Tibial nerve (tissue), 3 donors: ENCODE measurements at regions not wholly inside any gene's neighbourhood (a gene's known extent, or its start where the extent isn't known, plus 50 kb on each side); places are given as distances from the start of the nearest gene placed in this dataset.

ENCODE experiments used
- POLR2A ChIP-seq, 2 donors: fragments of 450-650 bp; IDR thresholded peaks; one replicate each; pipeline ENCODE4 v1.6.1; 2017; ENCODE audit warnings: antibody characterized with exemption in 2 of 2, mild to moderate bottlenecking in 2 of 2, moderate library complexity in 2 of 2
- TF ChIP-seq, protein P1 (sequence below), 5 experiments: fragments of 200-600 bp in 3 of 5; fragments of 450-650 bp in 2 of 5; sonication (generic) in 3 of 5; IDR thresholded peaks; one replicate each; pipeline ENCODE4 v1.5.1; 2016 to 2019; ENCODE audit warnings: antibody characterized with exemption in 5 of 5, mild to moderate bottlenecking in 3 of 5, moderate library complexity in 2 of 5

DNA sequence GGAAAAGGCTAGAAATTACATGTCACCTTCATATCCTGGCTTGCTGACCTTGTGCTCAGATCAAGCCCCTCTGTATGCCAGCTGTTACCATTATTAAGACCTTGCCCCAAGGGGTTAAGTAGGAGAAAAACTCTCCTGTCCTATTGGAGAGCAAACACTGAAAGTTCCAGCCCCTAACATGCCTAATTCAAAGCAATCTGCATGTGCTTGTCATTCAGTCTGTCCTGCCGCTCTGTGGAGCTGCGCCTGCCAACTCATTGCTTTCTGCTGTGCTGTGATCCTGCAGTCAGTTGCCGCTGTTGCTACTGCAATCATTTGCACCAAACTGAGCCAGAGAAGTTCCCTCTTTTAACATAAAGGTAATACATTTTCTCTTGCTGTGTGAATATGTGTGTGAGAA lies 113.4 kb downstream of the DISP1 start:
- TF ChIP-seq, protein P1, sequence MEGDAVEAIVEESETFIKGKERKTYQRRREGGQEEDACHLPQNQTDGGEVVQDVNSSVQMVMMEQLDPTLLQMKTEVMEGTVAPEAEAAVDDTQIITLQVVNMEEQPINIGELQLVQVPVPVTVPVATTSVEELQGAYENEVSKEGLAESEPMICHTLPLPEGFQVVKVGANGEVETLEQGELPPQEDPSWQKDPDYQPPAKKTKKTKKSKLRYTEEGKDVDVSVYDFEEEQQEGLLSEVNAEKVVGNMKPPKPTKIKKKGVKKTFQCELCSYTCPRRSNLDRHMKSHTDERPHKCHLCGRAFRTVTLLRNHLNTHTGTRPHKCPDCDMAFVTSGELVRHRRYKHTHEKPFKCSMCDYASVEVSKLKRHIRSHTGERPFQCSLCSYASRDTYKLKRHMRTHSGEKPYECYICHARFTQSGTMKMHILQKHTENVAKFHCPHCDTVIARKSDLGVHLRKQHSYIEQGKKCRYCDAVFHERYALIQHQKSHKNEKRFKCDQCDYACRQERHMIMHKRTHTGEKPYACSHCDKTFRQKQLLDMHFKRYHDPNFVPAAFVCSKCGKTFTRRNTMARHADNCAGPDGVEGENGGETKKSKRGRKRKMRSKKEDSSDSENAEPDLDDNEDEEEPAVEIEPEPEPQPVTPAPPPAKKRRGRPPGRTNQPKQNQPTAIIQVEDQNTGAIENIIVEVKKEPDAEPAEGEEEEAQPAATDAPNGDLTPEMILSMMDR (IDR thresholded peaks at IDR 0.05), result peak in 1 of 5 experiments; percentile 6
- TF ChIP-seq POLR2A (IDR thresholded peaks at IDR 0.05), result peak in 1 of 2 donors; percentile 45
